ENCODE measurements at regions not wholly inside any gene's neighbourhood (a gene's known extent, or its start where the extent isn't known, plus 50 kb on each side); places are given as distances from the start of the nearest gene placed in this dataset.
"Not testable (repeated sequence)": the region's sequence is repeated elsewhere in the genome, so short reads cannot be mapped to it uniquely, and the experiment has no call there.

- H3K9me1 ChIP-seq (ENCODE audit: insufficient read depth, low read length); H3K9me3 ChIP-seq (ENCODE audit: control insufficient read depth, insufficient read depth, low read length); H3K56ac ChIP-seq (ENCODE audit: extremely low read depth, insufficient read depth, low read length); H3K9ac ChIP-seq (ENCODE audit: low read depth, low read length); H3K4me2 ChIP-seq (ENCODE audit: low read depth, low read length); H3K4me1 ChIP-seq (ENCODE audit: control insufficient read depth, insufficient read depth, low read length); H3K4me3 ChIP-seq (ENCODE audit: insufficient read depth, low read depth, low read length); dilution Hi-C loops (cut with HindIII; ENCODE audit: low sequenced_read_pairs, unreplicated experiment); H3K4ac ChIP-seq (ENCODE audit: low read depth, low read length); in situ Hi-C loops (cut with MboI; ENCODE audit: low sequenced_read_pairs); H3K14ac ChIP-seq (replicated peaks; ENCODE audit: low read depth, low read length); DNase-seq; H2BK15ac ChIP-seq (ENCODE audit: low read depth, low read length); H3K27me3 ChIP-seq (ENCODE audit: control insufficient read depth, insufficient read depth, low read length); H2AFZ ChIP-seq (replicated peaks; ENCODE audit: low read length, poor library complexity); H3K23ac ChIP-seq (ENCODE audit: low read depth, low read length); H2BK120ac ChIP-seq (ENCODE audit: low read depth, low read length); H4K8ac ChIP-seq (ENCODE audit: low read depth in 2 of 2, low read length in 2 of 2); ATAC-seq (ENCODE audit: low read depth); H4K5ac ChIP-seq (ENCODE audit: low read depth, low read length); CTCF ChIA-PET; H3K18ac ChIP-seq (ENCODE audit: low read depth, low read length); H3K27ac ChIP-seq (ENCODE audit: insufficient read depth, low read length); H2BK5ac ChIP-seq (ENCODE audit: low read depth, low read length, poor library complexity, severe bottlenecking); H4K91ac ChIP-seq (ENCODE audit: insufficient read depth, low read depth, low read length); H2AK5ac ChIP-seq (ENCODE audit: low read depth, low read length); H2BK20ac ChIP-seq (ENCODE audit: low read depth, low read length); POLR2A ChIA-PET (ENCODE audit: unreplicated experiment); H4K20me1 ChIP-seq (ENCODE audit: insufficient read depth, low read length); intact Hi-C loops (cut with micrococcal nuclease); H3K36me3 ChIP-seq (ENCODE audit: control insufficient read depth, insufficient read depth, low read length); BruUV-seq (replicated peaks); H3K79me1 ChIP-seq (ENCODE audit: low read depth in 1 of 2, low read length in 2 of 2); H2AK9ac ChIP-seq (replicated peaks; ENCODE audit: low read depth, low read length, poor library complexity): not testable (repeated sequence)
- WGBS, 2 experiments (ENCODE audit: extremely low coverage in 2 of 2, insufficient read length in 1 of 2): no CpG with 5 or more reads among the region's 9 CpGs
These were observed 126.5 kb downstream of the PCDH18 start for GRCh38 chr4:137405833-137406232.

Data from IMR-90 (cell line).